Vagina (tissue), 2 donors: ENCODE measurements at regions not wholly inside any gene's neighbourhood (a gene's known extent, or its start where the extent isn't known, plus 50 kb on each side); places are given as distances from the start of the nearest gene placed in this dataset.

Experiments
- CTCF ChIP-seq, 3 experiments: fragments of 450-650 bp in 2 of 3; fragments of 200-600 bp in 1 of 3; sonication (generic) in 1 of 3; IDR thresholded peaks; one replicate each; pipeline ENCODE4 v1.5.1; 2017 to 2019; ENCODE audit warnings: antibody characterized with exemption in 3 of 3, mild to moderate bottlenecking in 2 of 3, moderate library complexity in 2 of 3
- POLR2A ChIP-seq, 2 donors: fragments of 450-650 bp; IDR thresholded peaks; one replicate each; pipeline ENCODE4 v1.6.1; 2017; ENCODE audit warnings: antibody characterized with exemption in 2 of 2, mild to moderate bottlenecking in 2 of 2, moderate library complexity in 2 of 2
- POLR2AphosphoS5 ChIP-seq, 2 donors: sonication (generic); formaldehyde crosslinking; IDR thresholded peaks; one replicate each; pipeline ENCODE4 v1.9.0; 2017; ENCODE audit warnings: antibody characterized with exemption in 2 of 2, mild to moderate bottlenecking in 2 of 2, low read depth in 1 of 2; ENCODE audit not compliant: insufficient read depth in 1 of 2

- no peak for TF ChIP-seq POLR2A (IDR thresholded peaks at IDR 0.05)
- no peak for TF ChIP-seq CTCF (IDR thresholded peaks at IDR 0.05)
- no peak for TF ChIP-seq POLR2AphosphoS5 (IDR thresholded peaks at IDR 0.05; ENCODE audit: insufficient read depth in 1 of 2, low read depth in 1 of 2)
Measured at GRCh38 chr3:1513662-1514061, 420.8 kb downstream of the CNTN6 start.
